Nephron progenitor cell (in vitro differentiated cells): ENCODE measurements at regions not wholly inside any gene's neighbourhood (a gene's known extent, or its start where the extent isn't known, plus 50 kb on each side); places are given as distances from the start of the nearest gene placed in this dataset.

Experiments
- DNase-seq: peaks from one replicate; pipeline ENCODE4 v3.0.0; 2021
- H3K27ac Mint-ChIP-seq: 2 replicates; pipeline ENCODE4 v1.8.0; 2021; ENCODE audit warnings: mild to moderate bottlenecking, moderate library complexity, mixed read lengths
- H3K27me3 Mint-ChIP-seq: 2 replicates; pipeline ENCODE4 v1.8.0; 2021; ENCODE audit warnings: mild to moderate bottlenecking, low read depth, mixed read lengths; ENCODE audit not compliant: poor library complexity
- H3K36me3 Mint-ChIP-seq: 2 replicates; pipeline ENCODE4 v1.8.0; 2021; ENCODE audit warnings: low read depth, mixed read lengths
- H3K4me1 Mint-ChIP-seq: 2 replicates; pipeline ENCODE4 v1.8.0; 2021; ENCODE audit warnings: mixed read lengths
- H3K4me3 Mint-ChIP-seq: 2 replicates; pipeline ENCODE4 v1.8.0; 2021; ENCODE audit warnings: mild to moderate bottlenecking, moderate library complexity, mixed read lengths
- H3K9me3 Mint-ChIP-seq: 2 replicates; pipeline ENCODE4 v1.8.0; 2021; ENCODE audit warnings: mild to moderate bottlenecking, moderate library complexity, mixed read lengths
- TF ChIP-seq, protein P1 (sequence below): fragments of 200-600 bp; sonication (generic); IDR thresholded peaks from 2 replicates; pipeline ENCODE4 v1.5.0; 2021; ENCODE audit warnings: antibody characterized with exemption

DNA sequence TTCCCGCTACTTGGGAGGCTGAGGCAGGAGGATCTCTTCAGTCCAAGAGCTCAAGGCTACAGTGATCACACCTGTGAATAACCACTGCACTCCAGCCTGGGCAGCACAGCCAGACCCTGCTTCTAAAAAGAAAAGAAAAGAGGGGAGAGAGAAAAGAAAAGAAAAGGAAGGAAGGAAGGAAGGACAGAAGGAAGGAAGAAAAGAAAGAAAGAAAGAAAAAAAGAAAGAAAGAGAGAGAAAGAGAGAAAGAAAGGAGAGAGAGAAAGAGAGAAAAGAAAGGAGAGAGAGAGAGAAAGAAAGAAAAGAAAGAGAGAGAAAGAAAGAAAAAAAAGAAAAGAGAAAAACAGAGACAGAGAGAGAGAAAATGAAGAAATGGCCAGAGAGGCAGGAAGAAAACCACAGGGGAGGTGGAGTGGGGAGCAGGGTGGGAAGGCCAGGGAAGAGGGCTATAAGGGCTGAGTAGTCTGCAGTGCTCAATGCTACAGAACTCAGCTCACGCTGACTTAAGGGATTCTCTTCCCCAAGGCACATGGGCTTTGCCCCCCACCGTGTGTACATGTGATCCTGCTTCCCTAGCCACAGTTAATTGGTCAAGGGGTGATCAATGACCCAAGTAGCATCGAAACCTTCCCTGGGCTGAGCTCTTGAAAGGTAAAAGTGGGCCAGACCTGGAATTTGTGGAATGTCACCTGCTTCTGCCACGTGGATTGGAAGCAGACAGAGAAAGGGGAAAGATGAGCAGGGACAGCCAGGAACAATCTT, 90.4 kb upstream of the TMCC3 start:
- peaks cover 57% of the 10 kb centered on the region for H3K4me1 Mint-ChIP-seq
- H3K36me3 Mint-ChIP-seq = no peaks in the 10 kb centered on the region
- no peak overlapping the region for H3K4me3 Mint-ChIP-seq
- DNase-seq = peak; percentile 9
- no peaks in the 10 kb centered on the region for H3K27me3 Mint-ChIP-seq
- no peak overlapping the region for H3K27ac Mint-ChIP-seq
- no peaks in the 10 kb centered on the region for H3K9me3 Mint-ChIP-seq
- TF ChIP-seq, protein P1, sequence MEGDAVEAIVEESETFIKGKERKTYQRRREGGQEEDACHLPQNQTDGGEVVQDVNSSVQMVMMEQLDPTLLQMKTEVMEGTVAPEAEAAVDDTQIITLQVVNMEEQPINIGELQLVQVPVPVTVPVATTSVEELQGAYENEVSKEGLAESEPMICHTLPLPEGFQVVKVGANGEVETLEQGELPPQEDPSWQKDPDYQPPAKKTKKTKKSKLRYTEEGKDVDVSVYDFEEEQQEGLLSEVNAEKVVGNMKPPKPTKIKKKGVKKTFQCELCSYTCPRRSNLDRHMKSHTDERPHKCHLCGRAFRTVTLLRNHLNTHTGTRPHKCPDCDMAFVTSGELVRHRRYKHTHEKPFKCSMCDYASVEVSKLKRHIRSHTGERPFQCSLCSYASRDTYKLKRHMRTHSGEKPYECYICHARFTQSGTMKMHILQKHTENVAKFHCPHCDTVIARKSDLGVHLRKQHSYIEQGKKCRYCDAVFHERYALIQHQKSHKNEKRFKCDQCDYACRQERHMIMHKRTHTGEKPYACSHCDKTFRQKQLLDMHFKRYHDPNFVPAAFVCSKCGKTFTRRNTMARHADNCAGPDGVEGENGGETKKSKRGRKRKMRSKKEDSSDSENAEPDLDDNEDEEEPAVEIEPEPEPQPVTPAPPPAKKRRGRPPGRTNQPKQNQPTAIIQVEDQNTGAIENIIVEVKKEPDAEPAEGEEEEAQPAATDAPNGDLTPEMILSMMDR = no peak

DNA sequence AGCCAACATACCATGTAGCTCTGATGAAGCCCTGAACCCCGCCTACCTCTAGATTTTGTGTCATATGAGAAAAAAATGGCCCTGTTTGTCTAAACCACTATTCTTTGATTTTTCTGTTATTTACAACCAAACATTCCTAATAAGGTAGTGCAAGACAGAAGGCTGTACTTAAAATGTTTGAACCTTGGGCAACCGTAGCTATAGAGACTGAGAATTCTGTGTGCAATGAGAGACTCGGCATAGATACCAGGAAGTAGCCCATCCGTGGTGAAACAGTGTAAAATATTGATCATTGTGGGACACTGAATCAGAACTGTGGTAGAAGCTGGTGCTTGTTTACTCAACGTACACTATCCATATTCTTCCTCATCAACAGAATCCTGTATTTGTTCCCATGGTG, 86.5 kb upstream of the TMCC3 start:
- TF ChIP-seq, protein P1 = no peak
- Mint-ChIP-seq H3K4me1 (peaks cover 57% of the 10 kb centered on the region), H3K36me3 (no peaks in the 10 kb centered on the region), H3K27ac (no peak overlapping the region), H3K27me3 (peaks cover 5% of the 10 kb centered on the region), H3K9me3 (peaks cover 2% of the 10 kb centered on the region), H3K4me3 (no peak overlapping the region)
- DNase-seq = no peak

DNA sequence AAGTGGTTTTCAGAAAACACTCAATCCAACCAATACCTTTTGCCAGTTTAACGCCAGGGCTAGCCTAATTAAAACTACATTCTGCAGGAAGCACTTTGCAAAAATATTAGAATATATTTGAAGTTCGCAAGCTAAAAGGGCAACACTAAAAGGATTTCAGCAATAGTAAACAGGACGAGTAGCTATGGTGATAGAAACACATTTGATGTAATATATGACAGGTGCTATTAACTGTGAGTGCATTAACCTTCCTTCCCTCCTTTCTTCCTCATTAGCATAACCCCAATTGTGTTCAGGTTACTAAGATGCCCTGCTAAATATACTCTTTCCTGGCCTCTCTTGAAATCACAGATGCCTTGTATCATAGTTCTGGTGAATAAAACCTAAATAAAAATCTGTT, 85.6 kb upstream of the TMCC3 start:
- H3K4me3 Mint-ChIP-seq = no peak overlapping the region
- peaks cover under 1% of the 10 kb centered on the region for H3K36me3 Mint-ChIP-seq
- TF ChIP-seq, protein P1 = no peak
- DNase-seq = no peak
- H3K4me1 Mint-ChIP-seq = peaks cover 57% of the 10 kb centered on the region
- H3K27ac Mint-ChIP-seq = no peak overlapping the region
- H3K9me3 Mint-ChIP-seq = peaks cover 6% of the 10 kb centered on the region
- peaks cover 7% of the 10 kb centered on the region for H3K27me3 Mint-ChIP-seq

DNA sequence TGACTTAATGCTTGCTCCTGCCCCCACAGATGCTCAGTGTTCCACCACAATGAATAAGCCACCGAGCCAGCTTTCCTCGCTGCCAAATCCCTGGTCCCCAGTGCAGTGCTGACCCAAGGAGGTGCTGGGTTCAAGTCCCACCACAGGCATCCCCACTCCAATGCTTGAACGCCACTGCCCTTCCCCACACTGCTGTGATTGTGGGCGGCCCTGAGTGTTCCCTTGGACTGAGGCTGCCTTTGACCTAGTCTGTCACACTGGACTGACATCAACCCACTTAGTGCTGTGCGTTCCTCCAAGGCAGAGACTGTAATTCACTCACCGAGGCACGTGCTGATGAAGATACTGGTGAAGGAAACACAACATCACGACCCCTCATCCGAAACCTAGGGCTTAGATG, 83.4 kb upstream of the TMCC3 start:
- no peak for DNase-seq
- peaks cover 55% of the 10 kb centered on the region for H3K4me1 Mint-ChIP-seq
- peaks cover 16% of the 10 kb centered on the region for H3K27me3 Mint-ChIP-seq
- TF ChIP-seq, protein P1 = no peak
- peak overlapping the region; percentile 98 for H3K27ac Mint-ChIP-seq
- peaks cover 22% of the 10 kb centered on the region for H3K36me3 Mint-ChIP-seq
- H3K4me3 Mint-ChIP-seq = no peak overlapping the region
- peaks cover 27% of the 10 kb centered on the region for H3K9me3 Mint-ChIP-seq

DNA sequence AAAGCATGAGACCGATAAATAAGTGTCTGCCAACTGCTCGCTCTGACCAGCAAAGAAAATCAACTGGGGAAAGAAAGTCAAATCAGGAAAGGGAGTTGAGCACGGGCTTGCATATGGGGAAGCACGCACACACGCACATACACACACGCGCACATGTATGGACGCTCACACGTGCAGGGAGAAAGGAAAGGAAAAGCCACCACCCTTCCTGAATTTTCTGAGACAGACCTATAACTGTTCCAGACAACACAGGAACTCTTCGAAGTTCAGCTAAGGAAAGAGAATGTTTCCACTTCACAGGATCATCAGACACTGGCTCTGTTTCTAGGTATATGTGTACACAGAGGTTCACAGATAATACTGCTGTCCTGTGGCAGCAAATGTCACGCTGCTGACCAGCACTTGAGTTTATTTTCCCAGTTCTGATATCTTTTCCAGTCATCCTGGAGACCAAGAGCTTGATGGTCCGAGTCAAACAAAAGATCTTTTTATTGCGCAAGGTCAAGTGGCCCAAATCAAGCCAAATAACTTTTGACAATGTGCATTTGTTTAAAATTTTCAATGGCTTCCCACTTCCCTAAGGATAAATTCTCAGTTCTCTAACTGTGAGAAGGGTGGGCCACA, 82.1 kb upstream of the TMCC3 start:
- Mint-ChIP-seq H3K4me3 (no peak overlapping the region), H3K36me3 (peaks cover 31% of the 10 kb centered on the region), H3K27ac (peak overlapping the region; percentile 61), H3K9me3 (peaks cover 37% of the 10 kb centered on the region), H3K4me1 (peaks cover 59% of the 10 kb centered on the region), H3K27me3 (peaks cover 16% of the 10 kb centered on the region)
- DNase-seq = no peak
- TF ChIP-seq, protein P1 = no peak
